Heart right ventricle (tissue), 16 donors: ENCODE measurements at regions not wholly inside any gene's neighbourhood (a gene's known extent, or its start where the extent isn't known, plus 50 kb on each side); places are given as distances from the start of the nearest gene placed in this dataset.

Source experiments
- ATAC-seq, 8 donors: fragments of 200-7000 bp; cut with Tn5 transposase; one replicate each; pipeline ENCODE4 v1.9.1; 2020; ENCODE audit warnings: mild to moderate bottlenecking in 8 of 8, moderate library complexity in 8 of 8, moderate number of reproducible peaks in 1 of 8
- DNase-seq, 2 donors: peaks; one replicate each; pipeline ENCODE4 v3.0.0-alpha.2; 2020
- H3K27ac ChIP-seq, 10 donors: fragments of 200-600 bp; sonication (generic) in 2 of 10; one replicate each; pipeline versions ENCODE4 v1.5.0 to v1.8.0; 2020 to 2022; ENCODE audit warnings: mild to moderate bottlenecking in 3 of 10
- H3K27me3 ChIP-seq, 7 donors: fragments of 200-600 bp; one replicate each; pipeline ENCODE4 v1.8.0; 2021 to 2022; ENCODE audit warnings: mild to moderate bottlenecking in 2 of 7
- H3K36me3 ChIP-seq, 9 donors: fragments of 200-600 bp; sonication (generic) in 1 of 9; one replicate each; pipeline versions ENCODE4 v1.5.0 to v1.8.0; 2020 to 2022; ENCODE audit warnings: mild to moderate bottlenecking in 2 of 9
- H3K4me1 ChIP-seq, 9 donors: fragments of 200-600 bp; sonication (generic) in 1 of 9; one replicate each; pipeline versions ENCODE4 v1.5.0 to v1.8.0; 2020 to 2022; ENCODE audit warnings: mild to moderate bottlenecking in 4 of 9
- H3K4me3 ChIP-seq, 10 donors: fragments of 200-600 bp; sonication (generic) in 2 of 10; one replicate each; pipeline versions ENCODE4 v1.5.0 to v1.8.0; 2020 to 2022; ENCODE audit warnings: mild to moderate bottlenecking in 7 of 10, moderate library complexity in 2 of 10
- H3K9me3 ChIP-seq, 11 donors: fragments of 200-600 bp in 10 of 11; sonication (generic) in 2 of 11; one replicate each; pipeline versions ENCODE4 v1.5.0 to v1.8.0; 2013 to 2022; ENCODE audit warnings: mild to moderate bottlenecking in 2 of 11, control low read depth in 1 of 11, moderate library complexity in 1 of 11
- WGBS, 2 donors: extraction: QIAGEN DNeasy Blood & Tissue Kit; methylation state at CpG; one replicate each; pipeline ENCODE4 v1.1.7; 2013; ENCODE audit warnings: inconsistent platforms in 1 of 2; 5-methylcytosine and 5-hydroxymethylcytosine counted together
- intact Hi-C, 10 donors: fragments of 100-400 bp; cut with DNase I; formaldehyde crosslinking; loops; one replicate each; pipeline versions ENCODE4 v1.11.1 to v1.14.2; 2022
- TF ChIP-seq, protein P1 (sequence below), 9 donors: fragments of 200-600 bp; sonication (generic) in 2 of 9; IDR thresholded peaks; one replicate each; pipeline versions ENCODE4 v1.5.0 to v1.8.0; 2021 to 2022; ENCODE audit warnings: antibody characterized with exemption in 9 of 9, mild to moderate bottlenecking in 5 of 9, moderate library complexity in 1 of 9
- donor health status: Arrhythmogenic right ventricular cardiomyopathy.
- donor health status: ischemic (EF 13 %, LVEDD 7.1; RV severe dilation, severe dysfunction).
- donor health status: healthy with polysubstance abuse.
- donor health status: DM: no; HTN: yes; CAD: no.
- donor health status: DM: no; HTN: no; CAD: no.
- donor health status: ischemic (EF 25% LVEDD 6.9; RV normal size, moderate dysfunction).
- donor health status: ischemic (EF 25% LVEDD 5.7; RV mildly dilated, moderate dysfunction).
- donor health status: healthy.
- donor health status: DM: yes; HTN: yes; CAD: no.
- donor health status: Ischemic cardiomyopathy.
- donor health status: ischemic (EF 35%, LVEDD 5.7; RV mildly dilated, moderate dysfunction).
- donor health status: nonischemic (EF 11% LVEDD 7.7; RV severe dilation, severe dysfunction).
- donor health status: DM: yes; HTN: yes; CAD: no.
- donor health status: PGD.
- donor health status: ischemic (EF 29% LVEDD 5.4; RV normal size, mild dysfunction).
- donor health status: nonischemic (EF 23%, LVEDD 6.1; RV moderate dilation, normal function).

DNA sequence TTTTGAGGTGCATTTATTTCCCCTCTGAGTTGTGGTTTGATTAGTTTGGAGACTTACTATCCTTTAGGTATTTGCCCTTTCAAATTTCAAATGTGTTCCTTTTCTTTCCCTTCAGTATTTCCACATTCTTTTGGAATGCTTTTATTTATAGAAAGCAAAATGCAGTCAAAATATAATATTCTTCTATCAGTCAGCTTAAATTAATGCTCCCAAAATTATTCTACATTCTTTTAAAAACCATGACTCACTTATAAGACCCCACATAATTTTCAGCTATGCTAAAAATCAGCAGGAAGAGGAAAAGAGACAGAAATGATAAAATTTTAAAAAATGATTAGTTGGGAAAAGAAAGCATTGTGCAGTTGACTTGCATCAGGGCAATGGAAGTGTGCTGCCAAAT is 180.0 kb upstream of the SMLR1 start:
- H3K4me3 ChIP-seq: no peak overlapping the region
- TF ChIP-seq, protein P1, sequence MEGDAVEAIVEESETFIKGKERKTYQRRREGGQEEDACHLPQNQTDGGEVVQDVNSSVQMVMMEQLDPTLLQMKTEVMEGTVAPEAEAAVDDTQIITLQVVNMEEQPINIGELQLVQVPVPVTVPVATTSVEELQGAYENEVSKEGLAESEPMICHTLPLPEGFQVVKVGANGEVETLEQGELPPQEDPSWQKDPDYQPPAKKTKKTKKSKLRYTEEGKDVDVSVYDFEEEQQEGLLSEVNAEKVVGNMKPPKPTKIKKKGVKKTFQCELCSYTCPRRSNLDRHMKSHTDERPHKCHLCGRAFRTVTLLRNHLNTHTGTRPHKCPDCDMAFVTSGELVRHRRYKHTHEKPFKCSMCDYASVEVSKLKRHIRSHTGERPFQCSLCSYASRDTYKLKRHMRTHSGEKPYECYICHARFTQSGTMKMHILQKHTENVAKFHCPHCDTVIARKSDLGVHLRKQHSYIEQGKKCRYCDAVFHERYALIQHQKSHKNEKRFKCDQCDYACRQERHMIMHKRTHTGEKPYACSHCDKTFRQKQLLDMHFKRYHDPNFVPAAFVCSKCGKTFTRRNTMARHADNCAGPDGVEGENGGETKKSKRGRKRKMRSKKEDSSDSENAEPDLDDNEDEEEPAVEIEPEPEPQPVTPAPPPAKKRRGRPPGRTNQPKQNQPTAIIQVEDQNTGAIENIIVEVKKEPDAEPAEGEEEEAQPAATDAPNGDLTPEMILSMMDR (IDR thresholded peaks at IDR 0.05): no peak
- no peaks in the 10 kb centered on the region for H3K27me3 ChIP-seq
- H3K36me3 ChIP-seq: no peaks in the 10 kb centered on the region
- intact Hi-C loops: no loop called here
- no peaks in the 10 kb centered on the region for H3K4me1 ChIP-seq
- H3K27ac ChIP-seq: no peak overlapping the region
- DNase-seq: no peak
- peaks cover 0 to 32% (median 15%) of the 10 kb centered on the region in 11 donors for H3K9me3 ChIP-seq
- ATAC-seq: no peak

DNA sequence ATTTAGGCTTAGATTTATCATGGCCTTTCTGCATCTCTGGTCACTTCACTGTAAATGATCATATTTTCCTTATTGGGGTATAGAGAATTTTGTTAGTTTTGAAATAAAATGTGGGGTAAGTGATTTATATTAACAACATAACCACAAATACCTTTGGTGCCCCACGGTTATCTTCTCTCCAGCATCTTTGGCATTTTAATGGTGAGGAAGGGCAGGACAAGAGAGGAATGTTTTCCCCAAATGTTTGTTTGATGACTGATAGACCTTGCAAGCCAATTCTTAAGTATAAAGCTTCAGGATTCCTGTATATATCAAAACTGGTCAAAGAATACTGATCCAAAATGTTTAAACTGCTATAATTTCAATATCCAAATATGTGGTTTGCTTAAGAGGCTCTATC is 171.6 kb upstream of the SMLR1 start:
- intact Hi-C loops: no loop called here
- TF ChIP-seq, protein P1 (IDR thresholded peaks at IDR 0.05): no peak
- DNase-seq: no peak
- no peak overlapping the region for H3K27ac ChIP-seq
- H3K27me3 ChIP-seq: no peaks in the 10 kb centered on the region
- ATAC-seq: no peak
- no peaks in the 10 kb centered on the region for H3K36me3 ChIP-seq
- no peaks in the 10 kb centered on the region for H3K4me1 ChIP-seq
- H3K9me3 ChIP-seq: no peaks in the 10 kb centered on the region
- no peak overlapping the region for H3K4me3 ChIP-seq
- WGBS, 2 donors: 73 to 92% methylated on average over 1 of the region's 1 CpG

DNA sequence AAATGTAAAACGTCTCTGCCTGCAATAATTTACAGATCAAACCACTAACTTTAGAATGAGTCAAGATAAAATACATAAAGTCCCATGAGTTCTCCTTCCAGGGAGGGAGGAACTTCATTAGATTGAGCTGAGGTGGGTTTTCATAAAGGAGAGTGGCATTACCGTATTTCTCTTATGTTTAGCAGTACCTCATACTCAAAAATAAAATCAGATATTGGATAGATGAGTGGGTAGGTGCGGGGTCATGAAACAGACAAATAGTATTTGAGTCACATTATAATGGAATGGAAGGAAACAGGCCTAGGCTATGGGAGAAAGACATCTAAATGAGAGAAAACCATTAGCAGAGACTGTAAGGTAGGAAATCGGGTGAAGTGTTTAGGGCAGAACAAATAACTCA is 166.1 kb upstream of the SMLR1 start:
- peaks cover 0 to 3% (median 0%) of the 10 kb centered on the region in 7 donors for H3K27me3 ChIP-seq
- no peaks in the 10 kb centered on the region for H3K36me3 ChIP-seq
- TF ChIP-seq, protein P1 (IDR thresholded peaks at IDR 0.05): no peak
- ATAC-seq (no peak), DNase-seq (no peak)
- H3K4me1 ChIP-seq: no peaks in the 10 kb centered on the region
- WGBS, 2 donors: 74% methylated on average over 4 of the region's 4 CpGs
- intact Hi-C loops: no loop called here
- H3K27ac ChIP-seq: no peak overlapping the region
- H3K9me3 ChIP-seq: no peaks in the 10 kb centered on the region
- H3K4me3 ChIP-seq: no peak overlapping the region

DNA sequence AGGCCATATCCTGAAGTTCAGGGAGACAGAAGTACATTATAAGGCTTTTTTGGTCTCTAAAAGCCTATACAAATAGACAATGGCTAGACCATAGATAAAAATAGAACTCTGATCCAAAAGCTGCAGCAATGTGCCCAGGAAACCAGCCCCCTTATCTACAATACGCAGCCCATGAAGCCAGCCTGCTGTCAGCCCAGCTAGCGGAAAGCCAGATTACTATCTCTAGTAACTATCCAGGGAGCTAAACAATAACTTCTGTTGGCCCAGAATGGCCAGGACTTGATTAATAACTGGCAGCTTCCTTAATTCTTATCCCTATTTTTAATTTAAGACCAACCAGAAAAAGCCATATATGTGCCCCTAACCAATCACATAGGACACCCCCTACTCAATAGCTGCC is 160.4 kb upstream of the SMLR1 start:
- intact Hi-C loops: no loop called here
- TF ChIP-seq, protein P1 (IDR thresholded peaks at IDR 0.05): no peak
- no peak overlapping the region for H3K4me3 ChIP-seq
- peaks cover 0 to 3% (median 0%) of the 10 kb centered on the region in 7 donors for H3K27me3 ChIP-seq
- ATAC-seq (no peak), DNase-seq (no peak)
- WGBS, 2 donors: 48 to 61% methylated on average over 2 of the region's 2 CpGs
- H3K9me3 ChIP-seq: no peaks in the 10 kb centered on the region
- H3K27ac ChIP-seq: no peak overlapping the region
- H3K4me1 ChIP-seq: peaks cover 0 to 4% (median 0%) of the 10 kb centered on the region in 9 donors
- H3K36me3 ChIP-seq: no peaks in the 10 kb centered on the region

DNA sequence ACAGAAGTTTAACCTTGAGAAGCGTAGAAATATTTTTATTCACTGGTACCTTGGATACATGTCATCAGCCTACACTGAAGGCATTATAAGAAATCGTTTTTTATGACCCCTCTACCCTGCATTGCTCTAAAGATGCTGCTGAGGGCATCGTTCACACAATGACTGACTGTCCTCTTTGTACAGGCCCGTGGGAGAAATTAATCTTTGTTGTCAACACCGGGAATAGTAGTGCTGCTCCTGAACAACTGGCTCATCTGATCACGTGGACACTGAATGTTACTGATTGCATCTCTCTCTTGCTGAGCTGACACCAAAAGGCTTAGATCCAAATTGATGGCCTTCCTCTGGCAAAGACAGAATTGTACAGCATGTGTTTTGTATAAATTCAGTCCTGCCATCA is 157.1 kb upstream of the SMLR1 start:
- Histone ChIP-seq H3K27me3 (no peaks in the 10 kb centered on the region), H3K9me3 (no peaks in the 10 kb centered on the region), H3K27ac (no peak overlapping the region), H3K36me3 (no peaks in the 10 kb centered on the region), H3K4me3 (no peak overlapping the region), H3K4me1 (peaks cover 0 to 4% (median 0%) of the 10 kb centered on the region in 9 donors)
- no peak for ATAC-seq
- no peak for DNase-seq
- intact Hi-C loops: no loop called here
- TF ChIP-seq, protein P1 (IDR thresholded peaks at IDR 0.05): no peak
- 54 to 60% methylated on average over 6 of the region's 6 CpGs for WGBS, 2 donors
